GM23338 (cell line): ENCODE measurements at regions not wholly inside any gene's neighbourhood (a gene's known extent, or its start where the extent isn't known, plus 50 kb on each side); places are given as distances from the start of the nearest gene placed in this dataset.

Source experiments
- ATAC-seq: fragments of 200-7000 bp; cut with Tn5 transposase; 3 replicates; pipeline ENCODE4 v1.9.1; 2020
- DNase-seq: peaks from one replicate; pipeline ENCODE4 v3.0.0-alpha.2; 2015; ENCODE audit warnings: low spot score
- H2AFZ ChIP-seq: fragments of 200-600 bp; sonication (generic); 2 replicates; pipeline ENCODE4 v1.8.0; 2016; ENCODE audit warnings: antibody characterized with exemption, mild to moderate bottlenecking, moderate library complexity
- H3F3A ChIP-seq: fragments of 200-600 bp; sonication (generic); replicated peaks from 2 replicates; pipeline ENCODE4 v1.8.0; 2017; ENCODE audit warnings: antibody characterized with exemption, mixed run types, low read depth
- H3K27ac ChIP-seq: fragments of 200-600 bp; sonication (generic); 2 replicates; pipeline ENCODE4 v1.6.1; 2016; ENCODE audit warnings: low read depth
- H3K27me3 ChIP-seq: fragments of 200-600 bp; sonication (generic); 2 replicates; pipeline ENCODE4 v1.8.0; 2016; ENCODE audit warnings: mild to moderate bottlenecking, mixed run types, moderate library complexity; ENCODE audit not compliant: insufficient read depth
- H3K36me3 ChIP-seq: fragments of 200-600 bp; sonication (generic); 2 replicates; pipeline ENCODE4 v1.8.0; 2016; ENCODE audit warnings: mild to moderate bottlenecking; ENCODE audit not compliant: insufficient read depth
- H3K4me1 ChIP-seq: fragments of 200-600 bp; sonication (generic); 2 replicates; pipeline ENCODE4 v1.8.0; 2016; ENCODE audit warnings: mild to moderate bottlenecking, moderate library complexity; ENCODE audit not compliant: insufficient read depth
- H3K4me2 ChIP-seq: fragments of 200-600 bp; sonication (generic); 2 replicates; pipeline ENCODE4 v1.7.1; 2017; ENCODE audit warnings: mixed run types
- H3K4me3 ChIP-seq: fragments of 200-600 bp; sonication (generic); 2 replicates; pipeline ENCODE4 v1.6.1; 2016; ENCODE audit warnings: mixed run types
- H3K79me2 ChIP-seq: fragments of 200-600 bp; sonication (generic); replicated peaks from 2 replicates; pipeline ENCODE4 v1.8.0; 2017; ENCODE audit warnings: mild to moderate bottlenecking; ENCODE audit not compliant: insufficient read depth
- H3K9me2 ChIP-seq: fragments of 200-600 bp; sonication (generic); 2 replicates; pipeline ENCODE4 v1.8.0; 2017; ENCODE audit not compliant: insufficient read depth
- H4K20me1 ChIP-seq: fragments of 200-600 bp; sonication (generic); replicated peaks from 2 replicates; pipeline ENCODE4 v1.8.0; 2017; ENCODE audit warnings: mild to moderate bottlenecking; ENCODE audit not compliant: insufficient read depth
- H3K27ac Mint-ChIP-seq: 2 replicates; pipeline ENCODE4 v1.8.0; 2020; ENCODE audit warnings: inconsistent platforms, mild to moderate bottlenecking, moderate library complexity, mixed read lengths
- H3K27me3 Mint-ChIP-seq: 3 replicates; pipeline ENCODE4 v1.8.0; 2022; ENCODE audit warnings: low read depth, mild to moderate bottlenecking, moderate library complexity, mixed read lengths, inconsistent platforms; ENCODE audit not compliant: insufficient read depth, poor library complexity
- H3K36me3 Mint-ChIP-seq: 3 replicates; pipeline ENCODE4 v1.8.0; 2021; ENCODE audit warnings: low read depth, mild to moderate bottlenecking, inconsistent platforms, moderate library complexity, mixed read lengths
- H3K4me1 Mint-ChIP-seq: 3 replicates; pipeline ENCODE4 v1.8.0; 2020; ENCODE audit warnings: mild to moderate bottlenecking, inconsistent platforms, mixed read lengths
- H3K4me3 Mint-ChIP-seq: 3 replicates; pipeline ENCODE4 v1.8.0; 2021; ENCODE audit warnings: moderate library complexity, mild to moderate bottlenecking, inconsistent platforms, mixed read lengths
- H3K9me3 Mint-ChIP-seq: 3 replicates; pipeline ENCODE4 v1.8.0; 2020; ENCODE audit warnings: moderate library complexity, mild to moderate bottlenecking, inconsistent platforms, mixed read lengths
- CREB1 ChIP-seq: fragments of 250-450 bp; sonication (Bioruptor Pico); IDR thresholded peaks from 2 replicates; pipeline ENCODE4 v1.5.0; 2020; ENCODE audit warnings: low read depth, mild to moderate bottlenecking, moderate library complexity
- CTCF ChIP-seq, 2 experiments: fragments of 200-600 bp in 1 of 2; sonication (generic) in 1 of 2; conservative IDR thresholded peaks; 2 replicates each; pipeline versions ENCODE4 v1.5.1 to v1.6.1; 2016 to 2017; ENCODE audit warnings: antibody characterized with exemption in 2 of 2, low read depth in 2 of 2, mild to moderate bottlenecking in 2 of 2, moderate library complexity in 1 of 2
- ETS1 ChIP-seq: IDR thresholded peaks from 2 replicates; pipeline ENCODE4 v1.6.1; 2016; ENCODE audit warnings: antibody characterized with exemption
- EZH2 ChIP-seq: fragments of 200-600 bp; sonication (generic); IDR thresholded peaks from one replicate; pipeline ENCODE4 v1.8.0; 2017; ENCODE audit warnings: antibody characterized with exemption, mild to moderate bottlenecking, low read depth; ENCODE audit not compliant: unreplicated experiment
- EZH2phosphoT487 ChIP-seq: fragments of 200-600 bp; sonication (generic); IDR thresholded peaks from one replicate; pipeline ENCODE4 v1.8.1; 2018; ENCODE audit warnings: antibody characterized with exemption; ENCODE audit not compliant: unreplicated experiment
- JUNB ChIP-seq: IDR thresholded peaks from one replicate; pipeline ENCODE4 v1.6.1; 2016; ENCODE audit warnings: antibody characterized with exemption; ENCODE audit not compliant: unreplicated experiment
- NANOG ChIP-seq: IDR thresholded peaks from 2 replicates; pipeline ENCODE4 v1.6.1; 2016; ENCODE audit warnings: antibody characterized with exemption, borderline replicate concordance
- POLR2AphosphoS5 ChIP-seq: IDR thresholded peaks from 2 replicates; pipeline ENCODE4 v1.6.1; 2016; ENCODE audit warnings: antibody characterized with exemption, low read depth
- REST ChIP-seq: IDR thresholded peaks from one replicate; pipeline ENCODE4 v1.6.1; 2018; ENCODE audit warnings: antibody characterized with exemption; ENCODE audit not compliant: unreplicated experiment
- STAT1 ChIP-seq: IDR thresholded peaks from one replicate; pipeline ENCODE4 v1.6.1; 2016; ENCODE audit warnings: antibody characterized with exemption; ENCODE audit not compliant: unreplicated experiment
- ZNF114 ChIP-seq: fragments of 250-450 bp; sonication (Bioruptor Pico); IDR thresholded peaks from 2 replicates; pipeline ENCODE4 v1.5.0; 2020; ENCODE audit warnings: mild to moderate bottlenecking, moderate library complexity
- ZNF331 ChIP-seq: fragments of 250-450 bp; sonication (Bioruptor Pico); IDR thresholded peaks from 2 replicates; pipeline ENCODE4 v1.5.0; 2020; ENCODE audit warnings: low read depth, mild to moderate bottlenecking, moderate library complexity
- ZNF462 ChIP-seq: fragments of 250-450 bp; sonication (Bioruptor Pico); IDR thresholded peaks from 2 replicates; pipeline ENCODE4 v1.5.0; 2020; ENCODE audit warnings: mild to moderate bottlenecking, moderate library complexity

- no peak for DNase-seq
- H3K9me3 Mint-ChIP-seq, result no peaks in the 10 kb centered on the region
- Histone ChIP-seq H3K4me3 (no peak overlapping the region), H3K4me1 (peaks cover 15% of the 10 kb centered on the region), H3K9me2 (peaks cover 16% of the 10 kb centered on the region), H3K36me3 (no peaks in the 10 kb centered on the region), H3K4me2 (0 out of 2 replicates have a peak overlapping the region, but pooled peaks have one; percentile 25), H3K79me2 (no peaks in the 10 kb centered on the region), H3K27me3 (no peaks in the 10 kb centered on the region), H4K20me1 (no peaks in the 10 kb centered on the region), H3K27ac (no peak overlapping the region), H2AFZ (no peak overlapping the region), H3F3A (no peaks in the 10 kb centered on the region)
- ATAC-seq, result no peak
- peaks cover 14% of the 10 kb centered on the region; the same call in 2 of the 3 replicates for H3K4me1 Mint-ChIP-seq
- H3K4me3 Mint-ChIP-seq, result no peak overlapping the region
- TF ChIP-seq NANOG (no peak), ZNF331 (CRISPR knock-in tag) (no peak), POLR2AphosphoS5 (no peak), EZH2phosphoT487 (no peak), EZH2 (no peak), REST (no peak), ZNF114 (CRISPR knock-in tag) (no peak), STAT1 (no peak), JUNB (no peak), CREB1 (no peak), ETS1 (no peak), CTCF (conservative IDR thresholded peaks at IDR 0.05; ENCODE audit: low read depth in 2 of 2) (no peak), ZNF462 (CRISPR knock-in tag) (no peak)
- no peaks in the 10 kb centered on the region for H3K27me3 Mint-ChIP-seq
- no peaks in the 10 kb centered on the region for H3K36me3 Mint-ChIP-seq
- H3K27ac Mint-ChIP-seq, result no peak overlapping the region
These were observed 52.1 kb upstream of the ADRB2 start for GRCh38 chr5:148774313-148774712.
